ENCODE measurements at regions not wholly inside any gene's neighbourhood (a gene's known extent, or its start where the extent isn't known, plus 50 kb on each side); places are given as distances from the start of the nearest gene placed in this dataset.

DNA sequence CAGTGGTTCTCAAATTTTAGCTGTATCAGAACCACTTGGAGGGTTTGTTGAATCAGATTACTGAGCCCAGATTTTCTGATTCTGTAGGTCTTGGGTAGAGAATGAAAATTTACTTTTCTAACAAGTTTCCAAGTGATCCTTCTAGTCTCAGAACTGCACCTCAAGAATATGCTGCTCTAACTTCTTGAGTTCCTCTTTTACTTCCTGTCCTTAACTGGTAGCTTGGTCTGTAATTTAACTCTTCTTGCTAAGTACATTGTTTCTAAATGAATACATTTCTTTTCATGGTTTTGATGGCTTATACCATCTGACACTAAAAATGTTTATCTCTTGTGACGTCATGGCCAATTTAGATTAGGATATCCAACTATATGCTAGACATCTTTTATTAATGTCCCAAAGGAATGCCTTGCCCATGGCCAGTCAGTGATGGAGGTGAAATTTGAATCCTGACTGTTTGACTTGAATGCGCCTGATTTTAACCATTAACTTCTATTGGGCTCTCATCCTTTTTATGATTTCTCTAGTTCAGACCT is 262.6 kb upstream of the NAALADL2 start:
- DNase-seq (ENCODE audit: low spot score), result no peak
- in situ Hi-C loops (cut with MboI; ENCODE audit: low sequenced_read_pairs, unreplicated experiment), result no loop called here
- TF ChIP-seq, protein P1, sequence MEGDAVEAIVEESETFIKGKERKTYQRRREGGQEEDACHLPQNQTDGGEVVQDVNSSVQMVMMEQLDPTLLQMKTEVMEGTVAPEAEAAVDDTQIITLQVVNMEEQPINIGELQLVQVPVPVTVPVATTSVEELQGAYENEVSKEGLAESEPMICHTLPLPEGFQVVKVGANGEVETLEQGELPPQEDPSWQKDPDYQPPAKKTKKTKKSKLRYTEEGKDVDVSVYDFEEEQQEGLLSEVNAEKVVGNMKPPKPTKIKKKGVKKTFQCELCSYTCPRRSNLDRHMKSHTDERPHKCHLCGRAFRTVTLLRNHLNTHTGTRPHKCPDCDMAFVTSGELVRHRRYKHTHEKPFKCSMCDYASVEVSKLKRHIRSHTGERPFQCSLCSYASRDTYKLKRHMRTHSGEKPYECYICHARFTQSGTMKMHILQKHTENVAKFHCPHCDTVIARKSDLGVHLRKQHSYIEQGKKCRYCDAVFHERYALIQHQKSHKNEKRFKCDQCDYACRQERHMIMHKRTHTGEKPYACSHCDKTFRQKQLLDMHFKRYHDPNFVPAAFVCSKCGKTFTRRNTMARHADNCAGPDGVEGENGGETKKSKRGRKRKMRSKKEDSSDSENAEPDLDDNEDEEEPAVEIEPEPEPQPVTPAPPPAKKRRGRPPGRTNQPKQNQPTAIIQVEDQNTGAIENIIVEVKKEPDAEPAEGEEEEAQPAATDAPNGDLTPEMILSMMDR (IDR thresholded peaks at IDR 0.05; ENCODE audit: borderline replicate concordance, control extremely low read depth, extremely low read depth, insufficient read depth, missing control alignments), result no peak

GRCh38 chr3:174598885-174599439 is 260.2 kb upstream of the NAALADL2 start:
- in situ Hi-C loops (cut with MboI; ENCODE audit: low sequenced_read_pairs, unreplicated experiment), result no loop called here
- DNase-seq (ENCODE audit: low spot score), result no peak
- TF ChIP-seq, protein P1 (IDR thresholded peaks at IDR 0.05; ENCODE audit: borderline replicate concordance, control extremely low read depth, extremely low read depth, insufficient read depth, missing control alignments), result no peak

- in situ Hi-C loops (cut with MboI; ENCODE audit: low sequenced_read_pairs, unreplicated experiment), result no loop called here
- TF ChIP-seq, protein P1 (IDR thresholded peaks at IDR 0.05; ENCODE audit: borderline replicate concordance, control extremely low read depth, extremely low read depth, insufficient read depth, missing control alignments), result no peak
- DNase-seq (ENCODE audit: low spot score), result no peak
Observed at GRCh38 chr3:174613173-174613572, 246.0 kb upstream of the NAALADL2 start.

- TF ChIP-seq, protein P1 (IDR thresholded peaks at IDR 0.05; ENCODE audit: borderline replicate concordance, control extremely low read depth, extremely low read depth, insufficient read depth, missing control alignments), result no peak
- in situ Hi-C loops (cut with MboI; ENCODE audit: low sequenced_read_pairs, unreplicated experiment), result no loop called here
- no peak for DNase-seq (ENCODE audit: low spot score)
Observed at GRCh38 chr3:174614036-174614435, 245.1 kb upstream of the NAALADL2 start.

DNA sequence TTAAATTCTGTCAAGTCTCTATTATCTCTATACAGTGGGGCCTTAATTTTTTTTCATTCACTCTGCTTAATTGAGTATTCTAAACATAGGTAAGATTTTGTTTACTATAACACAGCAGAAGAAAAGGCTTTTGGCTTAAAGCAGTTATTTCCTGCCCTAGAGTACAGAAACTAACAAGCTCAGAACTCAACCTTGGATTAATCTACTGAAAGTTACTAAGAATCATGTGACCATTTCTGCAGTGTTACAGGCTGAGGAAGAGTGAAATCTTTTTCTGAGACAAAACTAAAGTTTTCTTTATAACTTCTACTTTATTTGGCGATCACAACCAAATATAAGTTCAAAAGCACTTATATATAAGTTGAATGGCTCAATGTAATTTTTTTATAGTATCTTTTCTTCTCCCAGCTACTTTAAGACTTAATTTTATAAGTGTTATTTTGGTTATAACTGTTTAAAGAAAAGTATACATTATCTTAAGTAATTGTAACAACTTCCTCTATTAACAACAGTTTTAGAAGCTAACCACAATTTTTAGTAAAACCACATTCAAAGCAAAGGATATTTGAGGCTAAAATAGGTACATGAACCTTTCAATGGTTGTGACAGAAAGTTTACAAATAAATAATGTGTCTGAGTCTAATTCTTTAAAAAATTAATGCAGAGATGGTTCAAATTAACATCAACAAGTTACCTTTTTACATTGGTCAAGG is 240.6 kb upstream of the NAALADL2 start:
- no peak for DNase-seq (ENCODE audit: low spot score)
- TF ChIP-seq, protein P1 (IDR thresholded peaks at IDR 0.05; ENCODE audit: borderline replicate concordance, control extremely low read depth, extremely low read depth, insufficient read depth, missing control alignments), result no peak
- in situ Hi-C loops (cut with MboI; ENCODE audit: low sequenced_read_pairs, unreplicated experiment), result no loop called here

DNA sequence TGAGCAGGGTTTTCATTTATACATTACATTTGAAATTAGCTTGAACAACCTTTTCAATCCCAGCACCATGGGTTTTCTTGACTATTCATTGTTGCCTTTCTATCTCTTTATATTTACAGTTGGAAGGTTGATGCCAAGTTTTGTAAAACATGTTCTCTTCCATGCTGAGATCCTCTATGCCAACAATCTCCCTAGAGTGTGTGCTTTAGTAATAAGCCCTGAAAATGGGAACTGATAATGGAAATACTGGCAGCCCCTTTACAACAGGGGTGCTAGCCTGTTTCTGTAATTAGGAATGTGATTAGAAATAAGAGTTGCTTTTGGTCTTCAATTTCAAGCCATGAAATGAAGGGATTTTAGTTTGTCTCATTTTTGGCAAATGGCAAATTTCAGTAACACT is 239.9 kb upstream of the NAALADL2 start:
- no peak for DNase-seq (ENCODE audit: low spot score)
- TF ChIP-seq, protein P1 (IDR thresholded peaks at IDR 0.05; ENCODE audit: borderline replicate concordance, control extremely low read depth, extremely low read depth, insufficient read depth, missing control alignments), result no peak
- in situ Hi-C loops (cut with MboI; ENCODE audit: low sequenced_read_pairs, unreplicated experiment), result no loop called here
